ENCODE measurements at regions not wholly inside any gene's neighbourhood (a gene's known extent, or its start where the extent isn't known, plus 50 kb on each side); places are given as distances from the start of the nearest gene placed in this dataset.
A peak's percentile ranks its signal among the peaks of the same experiment; 100 is the strongest.

DNA sequence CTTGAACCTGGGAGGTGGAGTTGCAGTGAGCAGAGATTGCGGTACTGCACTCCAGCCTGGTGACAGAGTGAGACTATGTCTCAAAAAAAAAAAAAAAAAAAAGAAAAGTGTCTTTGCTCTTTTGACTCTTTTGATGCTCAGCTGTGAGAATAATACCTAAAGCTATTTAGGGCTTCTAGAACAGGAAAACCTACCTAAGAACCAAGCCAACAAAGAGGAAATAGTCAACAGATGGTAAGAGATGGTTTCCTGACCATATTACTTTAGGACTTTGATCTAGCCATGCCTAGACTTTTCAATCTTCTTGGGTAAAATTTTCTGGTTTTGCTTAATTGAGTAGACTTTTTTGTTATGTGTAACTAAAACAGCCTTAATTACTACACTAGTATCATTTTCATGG is 508.1 kb downstream of the EPHA7 start:
- H3K9me3 ChIP-seq (ENCODE audit: low read depth) = no peaks in the 10 kb centered on the region
- H3K27ac ChIP-seq = no peak overlapping the region
- no peaks in the 10 kb centered on the region for H3K36me3 ChIP-seq (replicated peaks; ENCODE audit: insufficient read depth, low read depth)
- DNase-seq (ENCODE audit: low spot score) = no peak
- no peak overlapping the region for H2AFZ ChIP-seq
- H3K4me2 ChIP-seq = no peak overlapping the region
- no peak overlapping the region for H3K4me3 ChIP-seq
- no peaks in the 10 kb centered on the region for H3K4me1 ChIP-seq (ENCODE audit: insufficient read depth)
- no peaks in the 10 kb centered on the region for H3K27me3 ChIP-seq
- no peak for TF ChIP-seq EZH2phosphoT487 (IDR thresholded peaks at IDR 0.05; ENCODE audit: low read depth, severe bottlenecking, unreplicated experiment)
- H3K9me2 ChIP-seq (replicated peaks; ENCODE audit: insufficient read depth) = no peaks in the 10 kb centered on the region
- H4K20me1 ChIP-seq (ENCODE audit: insufficient read depth, poor library complexity, severe bottlenecking) = no peaks in the 10 kb centered on the region
- WGBS (ENCODE audit: low lambda C conversion rate, missing lambda C conversion rate) = 100% methylated on average over 1 of the region's 1 CpG
- no peaks in the 10 kb centered on the region for H3K79me2 ChIP-seq

DNA sequence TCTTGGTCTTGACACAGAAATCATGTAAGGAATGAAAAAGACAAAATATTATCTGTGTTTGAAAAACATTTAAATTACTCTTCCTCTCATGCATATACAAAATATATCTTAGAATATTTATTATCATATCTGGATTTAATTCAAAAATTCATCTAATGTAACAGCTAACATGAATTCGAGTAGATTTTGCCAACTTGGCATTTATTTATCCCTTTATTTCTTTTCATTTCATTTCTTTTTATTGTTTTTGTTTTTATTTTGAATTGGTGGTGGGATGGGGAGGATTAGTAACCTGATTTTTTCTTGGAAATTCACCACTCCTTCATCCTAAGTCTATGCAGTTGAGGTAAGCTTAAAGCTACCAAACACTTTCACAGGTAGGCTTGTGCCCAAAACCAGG is 508.7 kb downstream of the EPHA7 start:
- no peaks in the 10 kb centered on the region for H3K9me3 ChIP-seq (ENCODE audit: low read depth)
- DNase-seq (ENCODE audit: low spot score) = no peak
- no peak overlapping the region for H3K4me3 ChIP-seq
- H3K4me1 ChIP-seq (ENCODE audit: insufficient read depth) = no peaks in the 10 kb centered on the region
- TF ChIP-seq EZH2 (IDR thresholded peaks at IDR 0.05; ENCODE audit: borderline replicate concordance) (no peak), EZH2phosphoT487 (IDR thresholded peaks at IDR 0.05; ENCODE audit: low read depth, severe bottlenecking, unreplicated experiment) (no peak)
- TF ChIP-seq, protein P1, sequence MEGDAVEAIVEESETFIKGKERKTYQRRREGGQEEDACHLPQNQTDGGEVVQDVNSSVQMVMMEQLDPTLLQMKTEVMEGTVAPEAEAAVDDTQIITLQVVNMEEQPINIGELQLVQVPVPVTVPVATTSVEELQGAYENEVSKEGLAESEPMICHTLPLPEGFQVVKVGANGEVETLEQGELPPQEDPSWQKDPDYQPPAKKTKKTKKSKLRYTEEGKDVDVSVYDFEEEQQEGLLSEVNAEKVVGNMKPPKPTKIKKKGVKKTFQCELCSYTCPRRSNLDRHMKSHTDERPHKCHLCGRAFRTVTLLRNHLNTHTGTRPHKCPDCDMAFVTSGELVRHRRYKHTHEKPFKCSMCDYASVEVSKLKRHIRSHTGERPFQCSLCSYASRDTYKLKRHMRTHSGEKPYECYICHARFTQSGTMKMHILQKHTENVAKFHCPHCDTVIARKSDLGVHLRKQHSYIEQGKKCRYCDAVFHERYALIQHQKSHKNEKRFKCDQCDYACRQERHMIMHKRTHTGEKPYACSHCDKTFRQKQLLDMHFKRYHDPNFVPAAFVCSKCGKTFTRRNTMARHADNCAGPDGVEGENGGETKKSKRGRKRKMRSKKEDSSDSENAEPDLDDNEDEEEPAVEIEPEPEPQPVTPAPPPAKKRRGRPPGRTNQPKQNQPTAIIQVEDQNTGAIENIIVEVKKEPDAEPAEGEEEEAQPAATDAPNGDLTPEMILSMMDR (IDR thresholded peaks at IDR 0.05; ENCODE audit: poor library complexity) = no peak
- no peaks in the 10 kb centered on the region for H3K27me3 ChIP-seq
- no peaks in the 10 kb centered on the region for H4K20me1 ChIP-seq (ENCODE audit: insufficient read depth, poor library complexity, severe bottlenecking)
- no peaks in the 10 kb centered on the region for H3K36me3 ChIP-seq (replicated peaks; ENCODE audit: insufficient read depth, low read depth)
- H3K4me2 ChIP-seq = no peak overlapping the region
- H3K79me2 ChIP-seq = no peaks in the 10 kb centered on the region
- H3K27ac ChIP-seq = no peak overlapping the region
- H2AFZ ChIP-seq = no peak overlapping the region
- WGBS (ENCODE audit: low lambda C conversion rate, missing lambda C conversion rate) = 92% methylated on average over 1 of the region's 1 CpG
- H3K9me2 ChIP-seq (replicated peaks; ENCODE audit: insufficient read depth) = no peaks in the 10 kb centered on the region

- no peak overlapping the region for H3K27ac ChIP-seq
- no peaks in the 10 kb centered on the region for H3K27me3 ChIP-seq
- H3K9me2 ChIP-seq (replicated peaks; ENCODE audit: insufficient read depth) = no peaks in the 10 kb centered on the region
- WGBS (ENCODE audit: low lambda C conversion rate, missing lambda C conversion rate) = 47% methylated on average over 1 of the region's 1 CpG
- no peaks in the 10 kb centered on the region for H3K79me2 ChIP-seq
- DNase-seq (ENCODE audit: low spot score) = no peak
- no peak overlapping the region for H2AFZ ChIP-seq
- no peaks in the 10 kb centered on the region for H4K20me1 ChIP-seq (ENCODE audit: insufficient read depth, poor library complexity, severe bottlenecking)
- H3K9me3 ChIP-seq (ENCODE audit: low read depth) = no peaks in the 10 kb centered on the region
- no peak overlapping the region for H3K4me2 ChIP-seq
- H3K4me1 ChIP-seq (ENCODE audit: insufficient read depth) = no peaks in the 10 kb centered on the region
- no peak overlapping the region for H3K4me3 ChIP-seq
- no peak for TF ChIP-seq EZH2phosphoT487 (IDR thresholded peaks at IDR 0.05; ENCODE audit: low read depth, severe bottlenecking, unreplicated experiment)
- TF ChIP-seq, protein P1 (IDR thresholded peaks at IDR 0.05; ENCODE audit: poor library complexity) = no peak
- TF ChIP-seq EZH2 (IDR thresholded peaks at IDR 0.05; ENCODE audit: borderline replicate concordance) = no peak
- H3K36me3 ChIP-seq (replicated peaks; ENCODE audit: insufficient read depth, low read depth) = no peaks in the 10 kb centered on the region
These were observed 513.0 kb downstream of the EPHA7 start for GRCh38 chr6:92906385-92906784.

- Histone ChIP-seq H3K4me2 (peak overlapping the region; percentile 32), H3K27me3 (no peaks in the 10 kb centered on the region), H3K9me3 (ENCODE audit: low read depth) (peaks cover 3% of the 10 kb centered on the region), H3K27ac (no peak overlapping the region), H3K9me2 (replicated peaks; ENCODE audit: insufficient read depth) (no peaks in the 10 kb centered on the region), H2AFZ (no peak overlapping the region), H3K4me3 (no peak overlapping the region), H3K4me1 (ENCODE audit: insufficient read depth) (no peaks in the 10 kb centered on the region), H3K36me3 (replicated peaks; ENCODE audit: insufficient read depth, low read depth) (no peaks in the 10 kb centered on the region), H3K79me2 (no peaks in the 10 kb centered on the region), H4K20me1 (ENCODE audit: insufficient read depth, poor library complexity, severe bottlenecking) (no peaks in the 10 kb centered on the region)
- DNase-seq (ENCODE audit: low spot score) = no peak
- 51% methylated on average over 3 of the region's 3 CpGs for WGBS (ENCODE audit: low lambda C conversion rate, missing lambda C conversion rate)
- TF ChIP-seq EZH2phosphoT487 (IDR thresholded peaks at IDR 0.05; ENCODE audit: low read depth, severe bottlenecking, unreplicated experiment) (no peak), EZH2 (IDR thresholded peaks at IDR 0.05; ENCODE audit: borderline replicate concordance) (no peak)
- TF ChIP-seq, protein P1 (IDR thresholded peaks at IDR 0.05; ENCODE audit: poor library complexity) = no peak
These were observed 525.6 kb downstream of the EPHA7 start for GRCh38 chr6:92893741-92894140.

All from hepatocyte (in vitro differentiated cells).